ENCODE measurements at regions not wholly inside any gene's neighbourhood (a gene's known extent, or its start where the extent isn't known, plus 50 kb on each side); places are given as distances from the start of the nearest gene placed in this dataset.

- TF ChIP-seq EZH2 (optimal IDR thresholded peaks at IDR 0.05; ENCODE audit: low read depth, low read length) (no peak), CTCF (IDR thresholded peaks at IDR 0.05; ENCODE audit: low read length) (no peak)
These were observed 88.9 kb downstream of the SUCNR1 start for GRCh38 chr3:151962352-151962751.

Data from MM.1S (cell line).